ENCODE measurements at regions not wholly inside any gene's neighbourhood (a gene's known extent, or its start where the extent isn't known, plus 50 kb on each side); places are given as distances from the start of the nearest gene placed in this dataset.

DNA sequence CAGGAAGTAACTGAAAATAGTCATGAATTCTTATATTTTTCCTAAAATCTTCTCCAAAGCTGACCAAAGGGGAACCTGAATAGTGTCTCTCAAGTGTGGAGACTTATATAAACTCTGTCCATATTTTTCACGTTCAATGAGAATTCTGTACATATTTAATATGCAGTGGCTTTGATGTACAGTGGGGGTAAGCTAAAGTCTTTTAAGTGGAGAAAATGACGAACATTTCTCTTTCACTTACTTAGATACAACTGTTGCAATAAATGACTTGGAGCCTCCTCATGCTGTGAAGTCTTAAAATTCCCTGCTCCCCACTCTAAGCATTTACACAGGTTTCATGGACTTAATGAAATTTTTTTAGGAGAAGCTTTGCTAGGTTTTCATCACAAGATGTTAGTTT is 1196.7 kb downstream of the EFNB2 start:
- Histone ChIP-seq H3K4me1 (ENCODE audit: insufficient read depth, low read length) (no peaks in the 10 kb centered on the region), H3K36me3 (ENCODE audit: insufficient read depth, low read length) (no peaks in the 10 kb centered on the region), H3K9ac (ENCODE audit: low read depth, low read length) (no peak overlapping the region), H3K9me3 (ENCODE audit: control insufficient read depth, insufficient read depth, low read length) (no peaks in the 10 kb centered on the region)

DNA sequence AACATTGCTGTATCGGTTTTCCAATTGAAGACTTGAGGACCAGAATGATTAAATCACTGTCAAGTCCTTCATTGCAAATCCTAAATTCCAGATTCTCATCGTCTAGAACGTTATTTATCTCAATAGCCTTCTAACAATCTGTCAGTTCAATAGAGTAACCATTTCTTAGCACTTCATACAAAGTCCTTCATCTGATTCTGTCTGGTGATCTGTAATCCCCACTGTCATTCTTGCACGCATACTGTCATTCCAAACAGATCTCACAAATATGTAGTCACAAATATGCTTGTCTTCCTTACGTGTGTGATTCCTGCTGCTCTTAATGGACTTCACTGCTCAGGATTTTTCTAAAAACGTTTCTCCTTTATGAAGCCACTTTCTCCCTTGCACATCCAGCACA is 1197.5 kb downstream of the EFNB2 start:
- H3K9ac ChIP-seq (ENCODE audit: low read depth, low read length) = no peak overlapping the region
- H3K36me3 ChIP-seq (ENCODE audit: insufficient read depth, low read length) = no peaks in the 10 kb centered on the region
- H3K9me3 ChIP-seq (ENCODE audit: control insufficient read depth, insufficient read depth, low read length) = no peaks in the 10 kb centered on the region
- no peaks in the 10 kb centered on the region for H3K4me1 ChIP-seq (ENCODE audit: insufficient read depth, low read length)

DNA sequence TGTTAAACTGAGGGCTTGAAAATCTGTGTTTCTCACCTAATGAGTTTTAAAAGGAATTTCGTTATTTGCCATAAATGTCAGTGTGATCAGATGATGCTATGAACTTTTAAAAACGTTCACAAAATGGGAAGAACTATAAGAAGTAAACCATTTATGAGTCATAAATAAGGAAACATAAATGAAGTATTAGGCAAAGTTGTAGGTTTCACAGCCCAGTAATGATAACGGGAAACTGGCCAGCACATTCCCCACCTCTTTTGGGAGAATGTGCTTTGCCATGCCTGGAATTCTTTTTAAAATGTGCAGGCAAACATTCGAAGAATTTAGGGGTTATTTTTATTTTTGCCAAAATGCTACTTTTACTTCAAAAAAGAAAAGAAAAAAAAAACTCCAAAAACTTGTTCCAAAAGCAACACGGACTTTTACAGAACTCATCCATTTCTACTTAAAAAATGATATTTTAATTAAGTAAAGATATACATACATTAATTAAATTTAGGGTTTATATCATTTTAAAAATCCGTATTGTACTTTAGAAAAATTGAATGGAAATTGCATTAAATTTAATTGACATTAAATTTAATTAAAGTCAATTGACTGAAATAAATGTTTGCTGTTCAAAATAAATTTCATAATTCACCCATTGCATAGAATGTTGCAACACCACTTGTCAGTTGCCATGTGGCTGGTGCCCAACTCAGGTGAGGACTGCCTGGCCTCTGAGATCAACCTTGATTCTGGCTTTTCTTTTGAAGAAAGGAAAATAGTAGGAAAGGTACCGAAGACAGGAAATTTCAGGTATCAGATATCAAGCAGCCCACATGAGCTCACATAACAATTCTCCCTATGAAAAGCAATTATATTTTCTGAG is 1198.5 kb downstream of the EFNB2 start:
- H3K36me3 ChIP-seq (ENCODE audit: insufficient read depth, low read length) = no peaks in the 10 kb centered on the region
- H3K9ac ChIP-seq (ENCODE audit: low read depth, low read length) = no peak overlapping the region
- H3K9me3 ChIP-seq (ENCODE audit: control insufficient read depth, insufficient read depth, low read length) = no peaks in the 10 kb centered on the region
- H3K4me1 ChIP-seq (ENCODE audit: insufficient read depth, low read length) = no peaks in the 10 kb centered on the region

DNA sequence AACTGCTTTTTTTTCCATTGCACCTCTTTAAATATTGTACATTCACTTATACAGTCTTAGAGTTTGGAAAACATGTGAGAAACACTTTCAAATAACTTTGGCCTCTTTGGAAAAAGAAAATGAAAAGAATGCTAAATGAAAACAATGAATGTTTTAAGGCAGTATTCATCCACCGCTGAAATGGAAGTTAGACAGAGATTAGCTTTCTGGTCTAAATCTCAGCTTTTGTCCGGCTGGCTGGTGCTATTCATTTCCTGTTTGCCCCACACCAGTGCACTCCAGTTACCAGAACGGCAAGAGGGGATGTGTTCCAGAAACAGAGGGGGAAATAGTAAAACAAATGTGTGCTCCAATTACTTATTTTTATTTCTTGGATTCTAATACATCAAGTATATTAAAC is 1201.3 kb downstream of the EFNB2 start:
- H3K9me3 ChIP-seq (ENCODE audit: control insufficient read depth, insufficient read depth, low read length) = no peaks in the 10 kb centered on the region
- no peaks in the 10 kb centered on the region for H3K4me1 ChIP-seq (ENCODE audit: insufficient read depth, low read length)
- H3K36me3 ChIP-seq (ENCODE audit: insufficient read depth, low read length) = no peaks in the 10 kb centered on the region
- no peak overlapping the region for H3K9ac ChIP-seq (ENCODE audit: low read depth, low read length)

DNA sequence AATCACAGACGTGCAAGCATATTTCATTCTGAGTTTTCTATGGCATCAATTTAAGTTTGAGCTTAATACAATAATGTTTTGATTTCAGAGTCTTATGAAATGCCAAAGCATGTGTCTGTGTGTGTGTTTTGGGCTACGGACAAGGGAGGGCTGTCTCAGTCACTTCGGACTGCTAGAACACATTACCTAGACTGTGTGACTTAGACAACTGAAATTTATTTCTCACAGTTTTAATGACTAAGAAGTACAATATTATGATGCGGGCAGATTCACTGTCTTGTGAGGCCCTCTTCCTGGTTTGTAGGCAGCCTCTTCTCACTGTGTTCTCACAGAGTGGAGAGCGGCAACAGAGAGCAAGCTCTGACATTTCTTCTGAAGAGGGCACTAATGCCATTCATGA is 1202.0 kb downstream of the EFNB2 start:
- no peaks in the 10 kb centered on the region for H3K4me1 ChIP-seq (ENCODE audit: insufficient read depth, low read length)
- no peaks in the 10 kb centered on the region for H3K9me3 ChIP-seq (ENCODE audit: control insufficient read depth, insufficient read depth, low read length)
- no peaks in the 10 kb centered on the region for H3K36me3 ChIP-seq (ENCODE audit: insufficient read depth, low read length)
- H3K9ac ChIP-seq (ENCODE audit: low read depth, low read length) = no peak overlapping the region

DNA sequence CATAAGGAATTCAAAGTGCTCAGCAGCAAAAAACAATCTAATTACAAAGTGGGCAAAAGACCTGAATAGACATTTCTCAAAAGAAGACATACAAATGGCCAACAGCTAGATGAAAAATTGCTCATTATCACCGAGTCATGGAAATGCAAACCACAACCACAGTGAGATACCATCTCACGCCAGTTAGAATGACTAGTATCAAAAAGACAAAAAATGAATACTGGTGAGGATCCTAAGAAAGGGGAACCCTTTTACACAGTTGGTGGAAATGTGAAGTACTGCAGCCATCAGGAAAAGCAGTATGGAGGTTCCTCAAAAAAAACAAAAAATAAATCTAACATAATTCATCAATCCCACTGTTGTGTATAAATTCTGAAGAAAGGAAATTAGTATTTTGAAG is 1206.1 kb downstream of the EFNB2 start:
- Histone ChIP-seq H3K9ac (ENCODE audit: low read depth, low read length) (no peak overlapping the region), H3K4me1 (ENCODE audit: insufficient read depth, low read length) (no peaks in the 10 kb centered on the region), H3K36me3 (ENCODE audit: insufficient read depth, low read length) (no peaks in the 10 kb centered on the region), H3K9me3 (ENCODE audit: control insufficient read depth, insufficient read depth, low read length) (no peaks in the 10 kb centered on the region)

DNA sequence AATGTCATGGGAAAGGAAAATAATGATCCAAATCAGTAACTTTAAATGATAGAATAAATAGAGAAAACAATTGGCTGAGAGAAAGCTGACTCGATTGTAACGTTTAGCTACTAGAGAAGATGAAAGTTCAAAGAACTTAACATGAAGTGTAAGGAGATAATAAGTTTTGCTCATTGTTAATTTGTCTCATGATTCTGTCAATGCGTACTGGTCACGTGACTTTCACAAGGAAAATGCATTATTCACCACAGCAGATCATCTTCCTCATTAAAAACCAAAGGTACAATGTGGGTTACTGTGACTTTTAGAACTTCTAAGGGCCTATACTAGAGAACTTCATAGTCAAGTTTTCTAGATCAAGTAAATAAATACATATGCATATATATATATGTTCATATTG is 1207.2 kb downstream of the EFNB2 start:
- H3K9me3 ChIP-seq (ENCODE audit: control insufficient read depth, insufficient read depth, low read length) = no peaks in the 10 kb centered on the region
- no peak overlapping the region for H3K9ac ChIP-seq (ENCODE audit: low read depth, low read length)
- H3K4me1 ChIP-seq (ENCODE audit: insufficient read depth, low read length) = no peaks in the 10 kb centered on the region
- no peaks in the 10 kb centered on the region for H3K36me3 ChIP-seq (ENCODE audit: insufficient read depth, low read length)

DNA sequence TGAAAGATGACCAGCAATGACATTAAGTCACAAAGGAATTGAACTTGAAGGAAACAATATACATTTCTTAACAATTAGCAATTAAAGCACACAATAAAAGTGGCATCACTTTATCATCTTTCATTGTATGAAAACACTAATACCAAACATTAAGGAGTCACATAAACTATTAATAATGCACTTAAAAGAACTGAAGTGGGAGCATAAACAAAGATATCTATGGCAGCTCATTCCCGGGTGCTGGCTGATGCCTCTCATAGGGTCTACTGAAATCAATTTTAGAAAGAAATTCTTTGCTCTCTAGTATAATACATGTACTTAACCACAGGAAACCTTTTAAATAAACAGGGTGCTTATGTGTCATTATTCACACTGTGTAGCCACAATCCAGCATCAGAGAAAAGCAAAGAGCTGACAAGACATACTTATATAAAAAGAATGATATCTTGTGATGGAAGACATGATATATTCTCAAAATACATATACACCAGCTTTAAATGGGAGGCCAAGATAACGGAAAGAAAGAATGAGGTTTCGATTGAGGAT is 1207.8 kb downstream of the EFNB2 start:
- H3K4me1 ChIP-seq (ENCODE audit: insufficient read depth, low read length) = no peaks in the 10 kb centered on the region
- H3K9me3 ChIP-seq (ENCODE audit: control insufficient read depth, insufficient read depth, low read length) = no peaks in the 10 kb centered on the region
- H3K36me3 ChIP-seq (ENCODE audit: insufficient read depth, low read length) = no peaks in the 10 kb centered on the region
- no peak overlapping the region for H3K9ac ChIP-seq (ENCODE audit: low read depth, low read length)

DNA sequence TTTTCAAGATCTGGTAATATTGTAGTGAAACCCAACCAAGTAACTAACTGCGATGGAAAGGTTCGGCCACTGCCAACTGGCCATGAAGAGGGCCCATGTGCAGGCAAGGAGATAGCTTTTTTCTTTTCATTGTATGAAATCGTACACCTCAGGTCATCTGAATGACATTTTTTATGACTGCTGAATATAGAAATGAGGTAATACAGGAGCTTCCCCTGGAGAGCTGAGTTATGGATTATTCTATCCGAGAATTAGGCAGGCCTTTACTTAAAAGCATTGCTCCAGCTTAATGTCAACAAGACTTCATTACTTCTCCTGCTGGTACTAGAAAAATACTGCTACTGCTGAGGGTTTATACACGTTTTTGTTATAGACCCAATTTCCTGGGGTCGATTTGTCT is 1215.6 kb downstream of the EFNB2 start:
- Histone ChIP-seq H3K36me3 (ENCODE audit: insufficient read depth, low read length) (no peaks in the 10 kb centered on the region), H3K9me3 (ENCODE audit: control insufficient read depth, insufficient read depth, low read length) (no peaks in the 10 kb centered on the region), H3K4me1 (ENCODE audit: insufficient read depth, low read length) (no peaks in the 10 kb centered on the region), H3K9ac (ENCODE audit: low read depth, low read length) (no peak overlapping the region)

DNA sequence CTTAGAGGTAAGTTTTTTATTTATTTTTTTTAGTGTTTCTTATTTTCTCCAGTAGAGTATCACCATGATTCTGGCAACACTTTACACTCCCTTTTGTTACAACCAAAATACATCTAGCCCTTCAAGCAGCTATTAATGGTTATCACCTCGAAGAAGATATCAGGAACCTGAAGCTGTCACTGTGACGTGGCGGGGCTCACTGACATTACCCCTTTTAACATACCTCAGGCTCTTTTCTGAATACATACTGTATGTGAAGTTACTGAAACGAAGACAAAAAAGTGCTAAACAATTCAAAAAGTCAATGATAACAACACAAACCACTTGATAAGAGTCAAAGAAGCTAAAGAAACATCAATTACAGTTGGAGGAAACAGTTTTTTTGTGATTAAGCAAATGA is 1218.7 kb downstream of the EFNB2 start:
- H3K36me3 ChIP-seq (ENCODE audit: insufficient read depth, low read length) = no peaks in the 10 kb centered on the region
- H3K9me3 ChIP-seq (ENCODE audit: control insufficient read depth, insufficient read depth, low read length) = no peaks in the 10 kb centered on the region
- H3K4me1 ChIP-seq (ENCODE audit: insufficient read depth, low read length) = no peaks in the 10 kb centered on the region
- H3K9ac ChIP-seq (ENCODE audit: low read depth, low read length) = no peak overlapping the region

DNA sequence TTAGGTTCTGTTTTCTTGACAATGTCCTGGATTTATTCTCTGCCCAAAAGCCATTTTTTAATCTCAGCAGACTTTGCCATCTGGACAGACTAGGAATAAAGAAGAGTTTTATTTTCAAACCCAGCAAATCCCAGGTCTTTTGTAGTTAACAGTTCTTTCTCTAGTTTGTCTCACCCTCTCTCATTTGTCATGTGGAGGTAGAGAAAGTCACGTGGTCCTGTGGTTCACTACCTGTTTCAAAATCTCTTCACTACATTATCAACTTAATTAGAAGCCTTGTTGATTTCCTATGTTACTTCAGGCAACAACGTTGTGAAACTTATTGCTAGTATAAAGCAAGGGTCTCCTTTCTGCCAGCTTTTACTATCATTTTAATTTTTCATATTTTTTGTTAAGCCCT is 1222.6 kb downstream of the EFNB2 start:
- Histone ChIP-seq H3K36me3 (ENCODE audit: insufficient read depth, low read length) (no peaks in the 10 kb centered on the region), H3K9ac (ENCODE audit: low read depth, low read length) (no peak overlapping the region), H3K4me1 (ENCODE audit: insufficient read depth, low read length) (no peaks in the 10 kb centered on the region), H3K9me3 (ENCODE audit: control insufficient read depth, insufficient read depth, low read length) (no peaks in the 10 kb centered on the region)

DNA sequence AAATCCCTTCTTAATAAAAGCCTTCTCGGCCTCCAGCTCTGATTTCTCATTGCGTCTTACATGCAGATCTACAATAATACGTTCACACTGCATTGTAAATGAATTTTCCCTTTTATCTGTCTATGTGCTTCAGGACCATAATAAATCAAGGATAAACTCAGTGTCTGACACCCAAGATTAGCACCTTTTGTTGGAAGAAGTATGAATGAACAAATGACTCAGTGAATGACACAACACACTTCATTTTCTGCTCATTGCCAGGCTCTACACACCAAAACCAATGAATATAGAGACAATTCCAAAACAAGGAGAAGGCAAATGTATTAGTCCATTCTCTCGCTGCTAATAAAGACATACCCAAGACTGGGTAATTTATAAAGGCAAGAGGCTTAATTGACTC is 1224.4 kb downstream of the EFNB2 start:
- no peak overlapping the region for H3K9ac ChIP-seq (ENCODE audit: low read depth, low read length)
- H3K9me3 ChIP-seq (ENCODE audit: control insufficient read depth, insufficient read depth, low read length) = no peaks in the 10 kb centered on the region
- H3K36me3 ChIP-seq (ENCODE audit: insufficient read depth, low read length) = no peaks in the 10 kb centered on the region
- H3K4me1 ChIP-seq (ENCODE audit: insufficient read depth, low read length) = no peaks in the 10 kb centered on the region

DNA sequence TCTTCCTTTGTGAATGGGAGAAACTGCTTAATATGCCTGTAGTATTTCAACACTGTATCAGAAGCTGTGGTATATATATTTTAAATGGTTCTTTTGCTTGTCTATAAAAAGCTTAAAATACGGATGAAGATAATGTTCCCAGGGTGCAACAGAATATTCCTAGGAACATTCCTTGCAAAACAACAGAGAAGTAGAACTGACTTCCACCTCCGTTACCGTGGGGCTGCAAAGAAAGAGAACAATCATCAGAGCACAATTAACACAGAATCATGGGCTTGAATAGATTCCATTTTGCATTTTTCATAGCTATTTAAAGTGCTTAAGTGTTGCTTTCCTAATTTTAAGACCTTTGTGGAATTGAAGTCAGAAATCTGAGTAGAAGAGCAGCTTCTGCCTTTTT is 1227.7 kb downstream of the EFNB2 start:
- no peak overlapping the region for H3K9ac ChIP-seq (ENCODE audit: low read depth, low read length)
- H3K4me1 ChIP-seq (ENCODE audit: insufficient read depth, low read length) = no peaks in the 10 kb centered on the region
- no peaks in the 10 kb centered on the region for H3K9me3 ChIP-seq (ENCODE audit: control insufficient read depth, insufficient read depth, low read length)
- no peaks in the 10 kb centered on the region for H3K36me3 ChIP-seq (ENCODE audit: insufficient read depth, low read length)

DNA sequence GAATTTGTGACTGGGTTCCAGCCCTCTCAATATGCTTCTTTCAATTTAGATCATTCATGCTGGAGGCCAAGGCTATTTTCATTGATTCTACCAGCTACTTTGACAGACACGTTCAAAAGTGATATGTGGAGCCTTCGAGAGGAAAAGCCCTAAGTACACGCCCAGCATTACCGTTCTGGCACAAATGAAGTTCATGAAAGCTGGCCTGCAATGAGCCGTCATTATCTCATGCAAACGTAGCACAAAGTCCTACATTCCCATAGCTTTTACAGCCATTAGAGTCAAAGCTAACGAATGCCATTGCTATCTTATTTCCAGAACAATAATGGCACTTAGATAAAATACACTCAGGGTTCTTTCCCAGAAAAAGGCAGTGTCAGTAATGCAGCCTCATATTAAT is 1237.6 kb downstream of the EFNB2 start:
- Histone ChIP-seq H3K36me3 (ENCODE audit: insufficient read depth, low read length) (no peaks in the 10 kb centered on the region), H3K9ac (ENCODE audit: low read depth, low read length) (no peak overlapping the region), H3K9me3 (ENCODE audit: control insufficient read depth, insufficient read depth, low read length) (no peaks in the 10 kb centered on the region)

DNA sequence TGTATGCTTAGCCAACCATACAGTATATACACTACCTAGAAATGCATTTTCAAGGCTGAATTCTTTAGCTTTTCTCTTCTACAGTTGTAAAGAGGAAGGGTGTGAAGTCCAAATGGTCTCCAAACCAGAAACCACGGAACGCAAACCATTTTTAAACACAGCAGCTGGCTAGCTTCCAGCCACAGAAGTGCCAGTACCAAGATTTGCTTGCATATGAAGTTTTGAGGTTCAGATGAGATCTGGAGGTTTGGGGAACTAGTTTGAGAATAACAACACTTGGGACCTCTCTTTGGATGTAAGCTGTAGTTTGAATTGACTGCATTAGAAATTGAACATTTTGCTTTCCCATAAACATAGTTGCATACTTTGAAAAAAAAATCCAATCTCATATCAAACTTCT is 1243.5 kb downstream of the EFNB2 start:
- Histone ChIP-seq H3K9me3 (ENCODE audit: control insufficient read depth, insufficient read depth, low read length) (peaks cover 3% of the 10 kb centered on the region; the same call in 1 of the 2 replicates), H3K4me1 (ENCODE audit: insufficient read depth, low read length) (no peaks in the 10 kb centered on the region), H3K9ac (ENCODE audit: low read depth, low read length) (no peak overlapping the region), H3K36me3 (ENCODE audit: insufficient read depth, low read length) (no peaks in the 10 kb centered on the region)

More for the DNA sequence above, 1237.6 kb downstream of the EFNB2 start:
- no peaks in the 10 kb centered on the region for H3K4me1 ChIP-seq (ENCODE audit: insufficient read depth, low read length)
